GM21786 (cell line): ENCODE measurements at regions not wholly inside any gene's neighbourhood (a gene's known extent, or its start where the extent isn't known, plus 50 kb on each side); places are given as distances from the start of the nearest gene placed in this dataset.
"Not testable (repeated sequence)": the region's sequence is repeated elsewhere in the genome, so short reads cannot be mapped to it uniquely, and the experiment has no call there.

ENCODE experiments used
- ATAC-seq: cut with Tn5 transposase; IDR thresholded peaks from one replicate; pipeline ENCODE4 v1.9.1; 2021; ENCODE audit not compliant: unreplicated experiment

DNA sequence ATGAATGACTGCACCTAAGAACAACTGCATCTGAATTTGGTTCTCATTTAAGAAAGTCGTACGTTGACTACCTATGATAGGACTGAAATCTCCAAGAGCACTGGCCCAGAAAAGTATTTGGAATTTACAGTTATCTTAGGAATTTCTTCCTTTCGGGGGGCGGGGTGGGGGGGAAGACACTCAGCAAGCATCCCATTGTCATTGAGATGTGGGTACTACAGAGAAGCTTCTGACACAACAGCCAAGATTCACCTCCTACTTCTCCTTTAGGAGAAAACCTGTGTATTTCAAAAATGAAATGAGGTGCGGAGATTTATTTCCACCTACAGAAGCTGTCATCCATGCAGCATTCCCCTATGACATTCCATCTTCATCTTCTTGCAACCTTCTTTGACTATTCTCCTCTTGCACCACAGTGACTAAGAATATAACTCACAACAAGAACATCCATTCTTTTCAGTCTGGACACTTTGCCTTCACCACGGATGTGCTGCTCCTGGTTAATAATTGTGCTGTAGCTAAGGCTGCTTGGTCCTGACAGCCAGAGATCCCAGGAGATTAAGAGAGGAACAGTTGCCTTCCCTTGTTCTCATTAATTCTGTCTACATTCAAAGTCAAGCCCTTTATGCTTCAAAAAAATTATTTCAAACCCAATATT, 98.4 kb upstream of the FRMD4A start:
- no peak for ATAC-seq

DNA sequence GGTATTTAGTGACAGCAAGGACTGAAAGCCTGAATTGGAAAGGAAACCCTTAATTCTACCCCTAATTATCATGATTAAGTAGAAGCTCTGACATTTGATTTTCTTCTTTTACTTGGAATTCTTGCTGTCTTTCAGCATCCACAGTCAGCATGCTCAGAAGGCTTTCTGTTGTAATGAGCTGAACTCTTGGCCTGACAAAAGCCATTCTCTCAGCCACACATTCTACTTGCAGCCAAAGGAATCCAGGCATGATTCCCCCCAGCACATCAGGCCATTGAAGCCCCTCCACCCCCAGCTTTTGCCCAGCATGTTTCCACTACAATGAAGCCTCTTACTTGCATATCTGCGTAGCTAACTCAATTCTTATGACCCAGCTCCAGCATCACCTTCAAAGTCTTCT, 94.3 kb upstream of the FRMD4A start:
- ATAC-seq = no peak

DNA sequence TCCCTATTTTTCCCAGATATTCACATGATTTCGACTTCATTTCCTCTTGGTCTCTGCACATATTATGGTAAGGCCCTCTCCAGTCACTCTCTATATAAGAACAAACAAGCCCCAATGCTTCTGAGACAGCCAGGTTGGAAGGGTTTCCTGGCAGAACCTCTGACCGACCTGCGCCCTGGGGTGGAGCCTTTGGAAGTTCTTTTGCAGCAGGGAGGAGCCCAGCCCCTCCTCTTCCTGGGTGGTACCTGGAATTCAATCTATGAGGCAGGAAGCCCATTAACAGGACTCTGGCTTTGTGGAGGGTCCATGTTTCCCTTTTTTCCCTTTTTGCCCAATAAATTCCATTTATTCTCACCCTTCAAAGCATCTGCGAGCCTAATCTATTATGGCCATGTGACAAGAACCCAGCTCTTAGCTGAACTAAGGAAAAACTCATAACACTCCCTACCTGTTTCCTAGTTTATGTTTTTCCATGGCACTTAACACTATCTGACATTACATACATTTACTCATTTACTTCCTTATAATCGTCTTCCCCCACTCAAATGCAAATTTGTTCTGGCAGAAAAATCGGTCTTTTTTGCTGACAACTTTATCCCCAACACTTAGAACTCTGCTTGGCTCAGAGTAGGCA, 92.5 kb upstream of the FRMD4A start:
- ATAC-seq = no peak

DNA sequence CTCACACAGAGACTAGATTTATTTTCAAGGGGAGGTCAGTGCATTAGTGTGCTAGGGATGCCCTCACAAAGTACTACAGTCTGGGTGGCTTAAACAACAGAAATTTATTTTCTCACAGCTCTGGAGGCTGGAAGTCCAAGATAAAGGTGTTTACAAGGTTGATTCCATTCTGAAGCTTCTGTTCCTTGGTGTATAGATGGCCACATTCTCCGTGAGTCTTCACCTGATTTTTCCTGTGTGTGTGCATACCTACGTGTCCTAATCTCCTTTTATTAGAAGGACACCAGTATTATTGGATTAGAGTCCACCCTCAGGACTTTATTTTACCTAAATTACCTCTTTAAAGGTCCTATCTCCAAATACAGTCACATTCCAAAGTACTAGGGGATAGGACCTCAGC, 91.7 kb upstream of the FRMD4A start:
- no peak for ATAC-seq

DNA sequence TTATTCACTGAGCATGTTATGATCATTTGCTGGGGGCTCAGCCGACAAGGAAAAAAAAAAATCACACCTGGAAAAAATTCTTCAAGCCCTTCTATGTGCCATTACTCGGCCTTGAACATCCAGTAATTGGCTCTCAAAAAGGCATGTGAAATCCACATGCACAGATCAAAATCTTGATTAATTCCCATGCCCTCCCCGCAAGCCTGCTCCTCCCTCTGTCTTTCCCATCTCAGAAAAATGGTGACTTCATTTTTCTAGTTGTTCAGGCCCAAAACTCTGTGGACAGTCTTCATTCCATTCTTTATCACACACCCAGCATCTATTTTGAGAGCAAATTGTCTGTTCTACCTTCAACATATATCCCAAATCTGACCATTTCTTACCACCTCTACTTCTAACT, 91.2 kb upstream of the FRMD4A start:
- ATAC-seq = no peak

DNA sequence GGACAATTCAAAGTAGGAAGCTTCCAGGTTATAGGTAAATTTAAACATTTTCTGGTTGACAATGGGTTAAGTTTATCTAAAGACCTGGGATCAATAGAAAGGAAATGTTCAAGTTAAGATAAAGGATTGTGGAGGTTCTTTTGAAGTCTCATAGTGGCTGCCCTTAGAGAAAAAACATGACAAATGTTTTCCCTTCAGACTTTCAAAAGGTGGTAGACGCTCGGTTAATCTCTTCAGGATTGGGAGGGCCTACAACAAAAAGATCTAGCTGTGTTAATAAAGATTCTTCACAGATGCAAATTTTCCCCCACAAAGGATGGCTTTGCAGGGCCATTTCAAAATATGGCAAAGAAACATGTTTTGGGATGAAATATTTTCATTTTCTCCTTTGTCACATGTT, 86.6 kb upstream of the FRMD4A start:
- not testable (repeated sequence) for ATAC-seq

DNA sequence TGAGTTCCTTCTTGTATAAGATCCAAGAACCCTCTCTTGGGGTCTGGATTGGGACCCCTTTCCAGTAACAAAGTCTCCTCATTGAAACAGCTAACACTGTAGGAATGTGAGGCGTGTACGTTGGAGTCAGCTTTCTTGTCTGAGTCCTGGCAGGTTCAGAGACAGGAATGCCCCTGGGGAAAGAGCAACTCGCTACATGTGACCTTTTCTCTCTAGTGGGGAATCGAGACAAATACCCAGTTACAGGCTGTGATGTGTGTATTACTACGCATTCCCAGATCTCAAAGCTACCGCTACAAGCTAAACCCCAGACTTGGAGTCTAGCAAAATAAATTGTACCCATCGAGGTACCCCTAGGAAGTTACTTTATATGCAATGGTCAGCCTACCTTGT, 85.6 kb upstream of the FRMD4A start:
- no peak for ATAC-seq

DNA sequence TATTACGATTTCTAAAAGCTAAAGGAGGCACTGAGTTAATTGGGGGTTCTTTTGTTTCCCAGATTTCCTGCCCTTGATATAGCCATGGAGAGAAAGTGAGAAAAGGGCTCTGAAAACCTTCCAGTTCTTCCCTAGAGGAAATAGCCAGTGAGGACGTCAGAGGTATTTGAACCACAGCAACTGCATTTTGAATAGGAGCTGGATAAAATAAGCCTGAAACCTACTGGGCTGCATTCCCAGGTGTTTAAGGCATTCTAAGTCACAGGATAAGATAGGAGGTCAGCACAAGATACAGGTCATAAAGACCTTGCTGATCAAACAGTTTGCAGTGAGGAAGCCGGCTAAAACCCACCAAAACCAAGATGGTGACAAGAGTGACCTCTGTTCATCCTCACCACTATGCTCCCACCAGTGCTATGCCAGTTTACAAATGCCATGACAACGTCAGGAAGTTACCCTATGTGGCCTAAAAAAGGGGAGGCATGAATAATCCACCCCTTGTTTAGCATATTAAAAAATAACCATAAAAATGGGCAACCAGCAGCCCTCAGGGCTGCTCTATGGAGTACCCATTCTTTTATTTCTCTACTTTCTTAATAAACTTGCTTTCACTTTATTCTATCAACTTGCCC, 85.1 kb upstream of the FRMD4A start:
- ATAC-seq = no peak

DNA sequence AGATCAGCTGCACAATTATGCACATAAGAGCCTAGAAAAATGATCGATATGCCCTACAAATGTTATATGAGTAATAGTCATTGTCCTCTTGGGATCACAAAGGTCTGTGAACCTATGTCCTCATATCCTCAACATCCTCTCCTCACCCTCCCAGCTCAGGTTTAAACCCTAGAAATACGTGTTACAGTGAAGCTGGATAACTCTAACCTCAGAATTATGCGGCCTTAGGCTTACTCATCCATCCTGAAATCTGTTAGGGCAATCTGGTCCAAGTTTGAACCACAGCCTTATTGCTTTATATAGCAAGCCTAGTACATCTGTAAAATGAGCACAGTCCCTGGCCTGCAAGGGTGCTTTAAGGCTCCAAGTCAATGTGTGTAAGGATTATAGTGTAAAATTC, 84.2 kb upstream of the FRMD4A start:
- ATAC-seq = no peak

DNA sequence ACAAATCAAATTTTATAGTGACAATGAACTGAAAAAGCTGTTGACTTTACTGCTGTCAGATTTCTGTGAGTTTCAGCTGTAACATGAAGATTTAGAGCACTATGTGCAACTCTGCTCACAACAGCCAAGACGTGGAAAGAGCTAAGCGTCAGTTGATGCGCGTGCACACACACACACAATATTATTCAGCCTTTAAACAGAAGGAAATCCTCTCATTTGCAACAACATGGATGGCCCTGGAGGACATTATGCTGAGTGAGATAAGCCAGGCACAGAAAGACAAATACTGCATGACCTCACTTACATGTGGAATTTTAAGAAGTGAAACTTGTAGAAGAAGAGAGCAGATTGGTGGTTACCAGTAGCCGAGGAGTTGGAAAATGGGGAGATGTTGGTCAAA, 82.8 kb upstream of the FRMD4A start:
- ATAC-seq = no peak

DNA sequence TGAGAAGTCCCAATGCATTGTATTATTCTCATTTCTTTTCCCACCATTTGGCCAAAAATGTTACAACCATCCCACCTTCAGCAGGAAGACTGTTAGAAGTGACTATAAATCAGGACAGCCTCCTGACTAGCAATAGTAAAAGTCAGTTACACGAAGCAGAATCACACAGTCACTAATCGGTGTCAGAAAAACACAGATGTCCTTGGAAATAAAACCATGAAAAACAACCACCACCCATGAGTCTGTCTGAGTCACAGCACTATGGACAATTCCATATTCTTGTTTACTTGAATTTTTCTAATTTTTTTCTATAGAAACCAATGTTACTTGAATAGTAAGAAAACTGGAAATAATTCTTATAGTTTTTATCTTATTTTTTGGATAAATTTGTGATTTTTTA, 81.9 kb upstream of the FRMD4A start:
- ATAC-seq = no peak

DNA sequence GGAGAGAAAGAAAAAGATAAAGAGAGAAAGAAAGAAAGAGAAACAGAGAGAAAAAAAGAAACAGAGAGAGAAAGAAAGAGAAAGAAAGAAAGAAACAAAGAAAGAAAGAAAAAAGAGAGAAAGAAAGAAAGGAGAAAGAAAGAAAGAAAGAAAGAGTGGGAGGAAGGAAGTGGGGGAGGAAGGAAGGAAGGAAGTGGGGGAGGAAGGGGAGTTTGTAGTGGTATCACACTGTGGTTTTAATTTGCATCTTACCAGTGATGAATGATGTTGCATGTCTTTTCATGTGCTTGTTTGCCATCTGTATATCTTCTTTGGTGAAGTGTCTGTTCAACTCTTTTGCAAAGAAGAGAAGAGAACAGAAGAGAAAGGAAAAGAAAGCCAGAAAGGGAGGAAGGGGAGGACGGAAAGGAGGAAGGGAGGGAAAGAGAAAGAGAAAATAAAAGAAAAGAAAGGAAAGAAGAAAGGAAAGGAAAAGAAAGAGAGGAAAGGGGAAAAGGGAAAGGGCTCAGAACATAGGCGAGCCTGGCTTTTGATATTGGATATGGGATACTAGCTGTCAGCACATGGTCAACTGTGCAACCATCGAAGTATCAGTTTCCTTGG, 79.2 kb upstream of the FRMD4A start:
- no peak for ATAC-seq

DNA sequence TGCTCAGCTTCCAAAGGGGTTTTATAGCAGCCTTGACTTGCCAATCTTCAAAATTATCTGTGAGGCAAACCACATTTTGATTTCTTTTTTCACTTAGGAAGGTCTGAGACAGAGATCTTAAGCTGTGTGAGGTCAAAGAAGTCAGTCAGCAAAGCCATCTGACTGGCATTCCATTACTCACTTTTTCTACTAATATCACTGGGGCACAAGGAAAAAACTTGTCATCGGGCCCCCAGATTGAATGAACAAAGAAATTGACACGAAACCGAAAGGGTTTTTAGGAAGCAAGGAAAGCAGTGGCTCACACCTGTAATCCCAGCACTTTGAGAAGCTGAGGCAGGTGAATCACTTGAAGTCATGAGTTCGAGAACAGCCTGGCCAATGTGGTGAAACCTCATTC, 78.5 kb upstream of the FRMD4A start:
- no peak for ATAC-seq

DNA sequence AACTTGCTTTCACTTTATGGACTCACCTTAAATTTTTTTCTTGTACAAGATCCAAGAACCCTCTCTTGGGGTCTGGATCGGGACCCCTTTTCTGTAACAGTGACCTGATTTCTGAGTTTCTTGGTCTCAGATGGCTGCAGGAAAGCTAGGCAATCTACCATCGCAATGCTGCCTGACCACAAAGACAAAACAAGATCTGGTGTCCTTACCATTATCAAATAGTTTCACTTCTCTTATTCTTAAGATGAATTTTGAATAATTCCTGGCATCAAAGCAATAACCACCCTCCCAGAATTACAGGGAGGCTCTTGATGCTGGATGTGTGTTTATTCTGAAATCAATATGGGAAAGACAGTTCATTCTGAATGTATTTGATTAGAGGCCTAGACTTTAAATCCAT, 77.4 kb upstream of the FRMD4A start:
- ATAC-seq = no peak

DNA sequence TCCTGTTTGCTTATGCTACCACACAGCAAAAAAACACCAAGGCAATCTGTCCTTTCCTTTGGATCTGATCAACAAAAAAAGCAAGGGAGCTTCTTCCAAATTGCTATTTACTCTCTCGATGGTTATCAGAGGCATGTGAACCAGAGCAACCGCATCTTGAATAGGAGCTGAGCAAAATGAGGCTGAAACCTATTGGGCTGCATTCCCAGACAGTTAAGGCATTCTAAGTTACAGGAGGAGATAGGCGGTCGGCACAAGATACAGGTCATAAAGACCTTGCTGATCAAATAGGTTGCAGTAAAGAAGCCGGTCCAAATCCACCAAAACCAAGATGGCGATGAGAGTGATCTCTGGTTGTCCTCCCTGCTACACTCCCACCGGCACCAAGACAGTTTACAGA, 76.8 kb upstream of the FRMD4A start:
- no peak for ATAC-seq

DNA sequence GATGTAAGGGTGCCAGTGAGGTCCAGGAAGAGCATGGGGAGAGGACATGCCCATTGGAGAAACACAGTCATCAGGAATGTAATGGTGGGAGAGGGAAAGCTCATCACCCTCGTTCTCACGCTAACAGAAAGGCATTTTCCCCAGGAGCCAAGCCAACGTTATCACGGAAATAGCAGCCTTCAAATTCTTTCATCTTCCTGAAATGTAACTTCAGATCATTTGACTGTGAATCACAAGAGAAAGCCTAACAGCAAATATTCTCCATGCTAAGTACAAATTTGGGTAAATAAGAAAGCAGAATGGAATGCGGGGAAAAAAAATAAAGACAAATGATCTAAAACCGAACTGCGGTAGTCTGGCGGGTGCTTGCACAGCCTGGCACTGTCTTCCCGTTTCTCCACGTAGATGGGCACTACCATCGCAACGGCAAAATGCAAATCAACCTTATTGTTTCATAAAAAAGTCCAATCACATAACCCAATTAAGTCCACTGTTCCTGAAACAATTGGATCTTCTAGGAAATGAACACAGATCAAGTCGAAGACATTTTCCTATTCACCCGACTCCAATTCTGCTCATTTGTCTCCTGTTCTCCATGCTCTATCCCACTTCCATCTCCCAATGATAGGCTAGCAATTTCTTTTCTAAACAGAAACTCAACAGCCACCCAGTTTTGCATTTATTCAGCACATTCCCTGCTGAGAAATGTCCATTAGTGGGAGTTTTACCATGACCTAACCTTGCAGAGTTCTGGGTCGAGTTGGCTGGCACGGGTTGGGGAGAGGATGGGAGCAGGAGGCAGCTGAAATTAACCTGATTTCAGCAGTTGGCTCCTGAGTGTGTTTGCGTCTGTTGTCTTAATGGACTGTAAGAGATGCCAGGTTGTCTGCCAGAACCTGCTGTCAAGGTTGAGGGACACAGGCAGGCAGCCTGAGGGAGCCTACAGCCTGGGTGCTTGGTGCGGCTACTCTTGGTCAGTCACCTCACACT, 74.6 kb upstream of the FRMD4A start:
- ATAC-seq = no peak

DNA sequence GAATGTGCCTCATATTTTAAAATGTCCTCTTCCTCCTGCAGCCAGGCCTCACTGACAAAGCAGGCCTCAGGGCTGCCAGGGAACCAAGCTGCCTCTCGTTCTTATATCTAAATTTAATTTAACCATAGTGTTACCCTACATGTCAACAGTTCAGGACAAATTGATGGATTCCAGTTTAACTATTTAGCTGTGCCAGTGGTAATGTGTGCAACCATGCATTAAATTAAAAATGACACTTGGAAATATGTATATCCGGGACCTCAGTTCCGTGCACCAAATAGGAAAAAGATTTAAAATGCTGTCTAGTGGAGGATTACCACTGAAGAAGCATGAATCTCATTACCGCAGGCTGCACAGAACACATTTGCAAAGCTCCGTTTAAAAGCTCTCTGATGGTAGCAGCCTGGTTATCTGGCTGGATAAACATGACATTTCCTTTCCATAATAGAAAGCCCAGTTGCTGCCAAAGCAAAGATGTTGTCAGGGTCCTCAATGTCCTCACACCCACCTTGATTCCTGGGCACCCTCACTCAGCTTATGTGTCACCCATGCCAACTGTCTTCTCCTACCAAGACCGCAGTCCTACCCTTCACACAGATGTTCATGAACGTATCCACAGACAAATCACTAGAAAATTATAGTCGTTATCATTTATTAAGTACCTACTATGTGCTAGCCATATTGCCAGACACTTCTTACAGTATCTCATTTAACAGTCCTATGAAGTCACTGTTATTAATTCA, 73.3 kb upstream of the FRMD4A start:
- ATAC-seq = no peak

DNA sequence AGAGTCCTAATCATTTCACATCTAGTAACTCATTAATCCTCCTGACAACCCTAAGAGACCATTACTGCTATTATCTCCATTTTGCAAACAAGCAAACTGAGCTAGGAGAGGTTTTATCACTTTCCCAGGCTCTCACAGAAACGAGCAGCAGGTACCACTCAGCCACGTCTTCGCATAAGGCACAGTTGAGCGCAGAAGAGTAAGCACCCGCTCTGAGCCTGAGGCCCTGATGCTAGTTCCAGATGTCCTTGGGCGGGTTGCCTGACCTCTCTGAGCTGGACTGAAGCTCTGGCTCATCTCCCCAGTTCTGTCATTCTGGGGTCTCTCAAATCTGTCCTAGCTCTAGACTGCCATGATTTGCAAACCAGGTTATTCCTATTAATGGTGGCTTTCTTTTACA, 72.6 kb upstream of the FRMD4A start:
- ATAC-seq = no peak

DNA sequence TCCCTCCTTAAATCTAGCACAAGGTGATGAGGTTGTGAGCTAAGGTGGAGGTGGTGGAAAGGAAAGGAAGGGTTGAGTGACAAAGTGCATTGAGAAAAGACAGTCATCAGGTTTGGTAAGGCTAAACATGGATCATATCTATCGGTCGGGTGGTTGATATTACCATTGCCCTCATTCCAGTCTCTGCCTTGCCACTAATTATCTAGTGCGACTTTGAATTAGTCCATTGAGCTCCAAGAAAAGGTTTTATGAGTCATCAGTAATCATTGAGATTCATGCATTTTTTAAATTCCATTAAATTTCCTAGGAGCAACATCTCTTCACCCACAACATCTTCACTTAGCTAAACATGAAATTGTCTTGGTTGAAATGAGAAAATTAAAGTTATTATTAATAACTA, 68.9 kb upstream of the FRMD4A start:
- no peak for ATAC-seq

DNA sequence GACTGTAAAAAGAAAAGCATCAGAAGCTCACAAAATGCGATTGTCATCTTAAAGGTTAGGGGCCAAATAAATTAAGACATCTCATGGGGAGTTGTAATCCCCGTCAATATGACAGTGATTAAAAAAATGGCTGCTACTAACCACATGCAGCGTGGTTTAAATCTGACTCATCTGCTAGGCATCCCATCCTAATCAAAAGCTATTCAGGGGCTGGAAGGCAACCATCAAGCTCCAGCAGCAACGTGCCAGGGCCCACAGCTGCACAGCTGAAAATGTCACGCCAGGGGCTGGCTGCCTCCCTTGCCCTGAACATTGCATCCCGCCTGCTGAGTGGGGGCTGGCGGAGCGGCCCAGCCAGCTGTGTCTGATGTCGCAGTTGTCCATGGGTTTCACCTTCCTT, 66.3 kb upstream of the FRMD4A start:
- ATAC-seq = no peak
